Medulla oblongata (tissue), 1 donor: ENCODE measurements at regions not wholly inside any gene's neighbourhood (a gene's known extent, or its start where the extent isn't known, plus 50 kb on each side); places are given as distances from the start of the nearest gene placed in this dataset.

Experiments
- DNase-seq: peaks from one replicate; pipeline ENCODE4 v3.0.0-alpha.2; 2015; ENCODE audit errors: extremely low spot score

- no peak for DNase-seq
Measured at GRCh38 chr11:97409141-97409540, 1019.3 kb downstream of the JRKL start.

GRCh38 chr11:97414801-97415200 is 1025.0 kb downstream of the JRKL start:
- no peak for DNase-seq

- no peak for DNase-seq
Measured at GRCh38 chr11:97419729-97420128, 1029.9 kb downstream of the JRKL start.

- no peak for DNase-seq
Measured at GRCh38 chr11:97428247-97428790, 1038.5 kb downstream of the JRKL start.

GRCh38 chr11:97430877-97431276 is 1041.1 kb downstream of the JRKL start:
- no peak for DNase-seq

GRCh38 chr11:97432926-97433325 is 1043.1 kb downstream of the JRKL start:
- no peak for DNase-seq

GRCh38 chr11:97445561-97445960 is 1055.7 kb downstream of the JRKL start:
- DNase-seq = no peak

GRCh38 chr11:97451441-97451840 is 1061.6 kb downstream of the JRKL start:
- no peak for DNase-seq

GRCh38 chr11:97454988-97455387 is 1065.2 kb downstream of the JRKL start:
- DNase-seq = peak; percentile 21

- DNase-seq = no peak
Measured at GRCh38 chr11:97460091-97460490, 1070.3 kb downstream of the JRKL start.

- DNase-seq = no peak
Measured at GRCh38 chr11:97461044-97461880, 1071.4 kb downstream of the JRKL start.

GRCh38 chr11:97461934-97462333 is 1072.1 kb downstream of the JRKL start:
- no peak for DNase-seq

- DNase-seq = no peak
Measured at GRCh38 chr11:97463891-97464290, 1074.1 kb downstream of the JRKL start.

GRCh38 chr11:97471480-97471879 is 1081.7 kb downstream of the JRKL start:
- no peak for DNase-seq

GRCh38 chr11:97487387-97487786 is 1097.6 kb downstream of the JRKL start:
- DNase-seq = no peak

- DNase-seq = no peak
Measured at GRCh38 chr11:97498891-97499290, 1109.1 kb downstream of the JRKL start.

- DNase-seq = no peak
Measured at GRCh38 chr11:97502201-97502600, 1112.4 kb downstream of the JRKL start.

GRCh38 chr11:97506076-97506759 is 1116.4 kb downstream of the JRKL start:
- DNase-seq = no peak

- DNase-seq = no peak
Measured at GRCh38 chr11:97514446-97514845, 1124.6 kb downstream of the JRKL start.

- no peak for DNase-seq
Measured at GRCh38 chr11:97516688-97517087, 1126.9 kb downstream of the JRKL start.

- DNase-seq = no peak
Measured at GRCh38 chr11:97525273-97525672, 1135.5 kb downstream of the JRKL start.

GRCh38 chr11:97537407-97538150 is 1147.8 kb downstream of the JRKL start:
- no peak for DNase-seq
